ENCODE measurements at regions not wholly inside any gene's neighbourhood (a gene's known extent, or its start where the extent isn't known, plus 50 kb on each side); places are given as distances from the start of the nearest gene placed in this dataset.

DNA sequence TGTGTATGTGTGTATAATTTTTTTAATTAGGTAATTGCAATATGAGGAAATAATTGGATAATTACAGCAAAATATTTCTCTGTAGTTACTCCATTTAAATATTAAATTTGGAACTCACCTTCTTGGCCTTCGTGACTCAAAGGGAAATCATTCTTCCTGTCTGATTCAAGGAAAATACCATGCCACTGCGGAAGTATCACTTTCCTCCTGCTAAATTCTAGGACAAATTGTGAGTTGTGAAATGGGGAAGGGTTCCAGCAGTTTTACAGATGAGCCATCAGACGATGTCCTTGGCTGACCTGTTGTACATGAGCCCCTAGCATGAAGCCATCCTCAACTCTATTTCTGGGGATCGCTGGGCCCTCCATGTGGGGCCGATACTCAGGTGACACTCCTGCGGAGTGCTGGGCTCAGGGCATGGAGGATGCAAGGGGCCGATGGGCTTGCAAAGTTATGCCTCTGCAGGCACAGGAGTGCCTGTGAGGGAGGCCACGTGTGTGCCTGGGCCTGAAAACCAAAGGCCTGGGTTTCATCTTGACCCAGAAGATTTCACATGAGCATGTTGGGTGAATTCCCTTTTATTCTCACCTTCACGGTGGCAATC is 179.6 kb upstream of the TCERG1L start:
- no peak for DNase-seq

DNA sequence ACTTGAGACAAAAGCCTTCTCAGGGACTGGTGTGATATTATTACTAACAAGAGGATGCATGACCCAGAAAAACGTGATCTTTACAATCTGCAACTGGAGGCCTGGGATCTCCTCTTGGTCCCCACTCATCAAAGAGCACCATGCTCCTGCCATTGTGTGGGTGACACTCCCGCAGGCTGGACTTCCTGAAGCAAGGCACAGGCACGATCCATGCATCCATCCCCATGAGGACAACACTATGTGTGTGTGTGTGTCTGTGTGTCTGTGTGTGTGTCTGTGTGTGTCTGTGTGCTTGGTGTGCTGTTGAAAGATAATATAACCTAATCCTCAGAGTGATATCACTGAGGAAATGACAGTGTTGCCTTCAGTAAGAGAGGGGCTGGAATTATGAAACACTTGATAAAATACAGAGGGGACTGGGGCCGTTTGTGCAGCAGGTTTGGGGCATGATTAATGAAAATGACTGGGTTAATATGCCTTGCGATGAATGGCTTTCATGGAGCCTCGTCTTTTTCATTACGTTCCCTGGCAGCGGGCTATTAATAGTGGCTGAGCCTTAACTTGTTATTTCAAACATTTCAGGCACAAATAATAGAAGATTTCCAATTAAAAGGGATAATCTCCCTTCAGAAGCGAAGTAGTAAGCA is 180.8 kb upstream of the TCERG1L start:
- no peak for DNase-seq

DNA sequence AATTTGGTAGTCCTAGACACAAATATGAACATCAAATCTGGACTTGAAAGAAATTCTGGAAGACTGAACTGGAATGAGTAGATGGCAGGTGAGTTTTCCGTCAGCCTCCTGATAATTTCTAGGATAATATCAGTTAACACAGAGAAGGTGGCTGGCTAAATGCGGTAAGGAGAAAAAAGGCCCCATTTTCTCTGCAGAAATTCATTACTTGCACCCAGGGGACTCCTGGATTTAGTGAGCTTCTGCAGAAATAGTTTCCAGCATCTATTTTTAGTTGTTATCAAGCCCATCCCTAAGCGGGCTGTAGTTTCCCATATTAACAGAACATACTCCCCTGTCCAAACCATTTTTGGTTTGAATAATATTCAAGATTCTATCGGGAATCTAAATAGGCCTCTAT is 181.9 kb upstream of the TCERG1L start:
- no peak for DNase-seq

DNA sequence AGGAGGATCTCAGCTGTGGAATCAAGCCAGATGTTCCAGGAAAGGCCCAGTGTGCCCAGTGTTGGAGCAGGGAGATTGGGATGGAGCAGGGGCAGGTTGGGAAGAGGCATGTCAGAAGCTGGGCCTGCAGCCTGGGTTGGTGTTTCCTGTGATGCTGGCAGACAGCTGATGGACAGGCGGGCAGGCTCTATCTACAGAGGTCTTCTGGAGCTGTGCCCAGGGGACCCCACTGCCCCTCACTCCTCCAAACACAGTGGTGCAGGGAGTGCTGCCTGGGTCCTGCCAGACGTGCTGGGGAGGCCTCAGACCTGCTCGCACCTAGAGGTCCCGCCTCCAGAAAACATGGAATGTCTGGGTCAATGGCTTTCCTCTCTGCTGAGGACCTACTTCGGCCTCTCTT is 182.9 kb upstream of the TCERG1L start:
- DNase-seq: no peak

DNA sequence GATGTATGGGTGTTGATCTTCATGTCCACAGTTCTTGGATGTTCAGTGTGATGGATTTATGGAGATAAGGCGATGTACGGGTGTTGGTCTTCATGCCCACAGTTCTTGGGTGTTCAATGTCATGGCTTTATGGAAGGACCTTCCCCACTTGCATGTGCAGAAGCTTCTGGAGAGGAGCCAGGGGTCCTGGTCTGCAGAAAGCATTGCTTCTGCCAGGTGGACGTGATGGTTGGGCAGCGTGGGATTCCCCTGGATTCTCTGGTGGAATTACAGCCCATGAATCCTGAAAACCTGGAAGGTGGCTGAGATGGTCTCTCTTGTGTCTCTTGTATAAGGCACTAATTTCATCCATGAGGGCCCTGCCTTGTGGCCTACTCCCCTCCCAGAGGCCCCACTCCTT is 183.7 kb upstream of the TCERG1L start:
- DNase-seq: no peak

DNA sequence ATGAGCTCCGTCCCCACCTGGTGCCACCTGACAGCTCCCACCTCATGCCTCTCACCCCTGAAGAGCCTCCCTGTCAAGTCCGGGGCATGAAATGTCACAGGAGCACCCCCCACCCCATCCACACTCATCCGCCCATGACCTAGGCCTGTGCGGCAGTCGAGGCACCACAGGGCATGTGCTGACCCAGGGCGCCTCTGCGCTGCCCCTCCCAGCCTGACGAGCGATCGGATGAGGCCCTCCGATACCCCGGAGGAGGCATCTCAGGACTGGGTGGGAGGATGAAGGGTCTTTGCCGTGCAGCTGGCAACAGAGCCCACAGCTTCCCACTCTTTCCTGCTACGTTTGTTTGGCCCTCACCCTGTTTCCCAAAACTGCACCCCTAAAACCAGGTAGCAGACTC is 184.4 kb upstream of the TCERG1L start:
- no peak for DNase-seq

DNA sequence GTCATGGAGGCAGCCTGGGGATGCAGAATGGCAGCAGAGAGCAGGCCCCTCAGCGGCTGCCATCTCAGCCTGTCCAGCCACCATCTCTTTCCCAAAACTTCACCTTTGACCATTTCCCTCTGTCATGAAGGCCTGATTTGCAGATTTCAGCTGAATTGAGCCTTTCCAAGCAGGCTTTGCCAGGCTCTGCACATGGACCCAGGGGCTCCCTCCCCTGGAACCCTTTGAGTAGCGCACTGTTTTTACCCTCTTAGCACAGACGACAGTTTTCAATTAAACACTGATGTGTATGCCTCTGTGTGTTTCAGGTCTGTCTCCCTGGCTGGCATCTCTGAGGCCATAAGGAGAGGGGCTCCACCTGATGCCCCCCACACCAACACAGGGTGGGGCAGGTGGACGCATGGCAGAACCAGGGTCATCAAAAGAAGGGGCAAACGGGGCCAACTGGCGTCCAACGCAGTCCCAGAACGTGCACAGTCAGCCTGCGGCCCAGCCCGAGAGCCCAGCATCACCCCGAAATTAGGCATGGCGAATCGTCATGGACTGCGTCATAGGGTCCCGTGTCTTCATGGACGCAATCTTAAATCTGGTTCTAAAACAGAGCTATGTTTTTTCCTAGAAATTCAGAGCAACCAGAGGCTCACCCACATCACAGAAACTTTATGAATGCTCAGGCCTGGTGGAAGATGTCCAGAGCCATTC is 185.0 kb upstream of the TCERG1L start:
- no peak for DNase-seq

DNA sequence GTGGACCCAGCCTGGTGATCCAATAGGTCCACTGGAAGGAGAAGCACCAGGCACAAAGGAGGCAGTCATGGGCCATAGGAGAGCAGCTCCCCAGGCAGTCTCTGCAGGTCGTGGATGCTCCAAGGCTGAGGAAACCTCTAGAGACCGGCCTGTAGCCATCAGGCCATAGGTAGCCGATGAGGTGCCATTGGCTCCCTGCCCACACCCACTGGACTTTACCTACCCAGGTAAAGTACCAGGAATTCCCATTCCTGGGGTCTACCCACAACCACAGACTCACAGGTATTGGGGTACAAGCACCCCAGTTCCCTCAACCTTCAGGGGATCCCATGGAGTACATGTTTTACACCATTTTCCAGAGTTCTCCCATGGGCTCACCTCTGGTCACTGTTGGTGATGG is 188.0 kb upstream of the TCERG1L start:
- DNase-seq: no peak

DNA sequence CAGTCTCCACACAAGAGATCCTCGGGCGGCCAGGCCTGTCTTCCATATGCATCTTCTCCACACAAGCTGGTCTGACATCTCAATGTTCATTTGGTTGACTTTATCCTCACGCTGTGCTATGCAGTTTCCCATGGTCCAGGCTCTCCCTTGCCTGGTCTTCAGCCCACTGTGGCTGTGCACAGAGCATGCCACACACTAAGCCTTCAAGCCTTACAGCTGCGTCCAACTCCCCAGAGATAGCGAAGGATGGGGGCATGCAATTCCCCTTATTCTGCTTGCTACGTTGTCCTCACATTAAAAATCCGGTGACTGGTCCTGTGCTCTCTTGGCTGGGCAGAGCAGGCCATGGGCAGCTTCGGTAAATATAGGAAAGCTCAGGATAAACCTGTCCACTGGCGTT is 188.7 kb upstream of the TCERG1L start:
- no peak for DNase-seq

DNA sequence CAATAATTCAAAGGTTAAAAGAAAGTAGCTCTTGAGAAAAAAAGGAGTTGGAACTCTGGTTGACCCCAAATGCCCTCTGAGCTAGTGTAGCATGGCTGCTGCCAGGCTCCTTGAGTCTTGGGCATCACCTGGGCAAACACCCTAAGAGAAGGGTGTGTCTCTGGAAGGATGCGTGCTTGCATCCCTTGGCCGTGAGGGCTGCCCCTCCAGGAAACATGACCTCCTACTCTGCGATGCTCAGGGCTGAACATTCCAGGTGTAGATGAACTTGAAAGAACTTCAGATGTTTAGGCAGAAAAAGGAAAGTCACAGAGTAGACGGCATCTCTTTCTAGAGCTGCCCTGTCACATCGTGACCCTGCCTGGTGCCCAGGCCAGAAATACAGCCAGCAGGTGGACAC is 189.4 kb upstream of the TCERG1L start:
- DNase-seq: no peak

DNA sequence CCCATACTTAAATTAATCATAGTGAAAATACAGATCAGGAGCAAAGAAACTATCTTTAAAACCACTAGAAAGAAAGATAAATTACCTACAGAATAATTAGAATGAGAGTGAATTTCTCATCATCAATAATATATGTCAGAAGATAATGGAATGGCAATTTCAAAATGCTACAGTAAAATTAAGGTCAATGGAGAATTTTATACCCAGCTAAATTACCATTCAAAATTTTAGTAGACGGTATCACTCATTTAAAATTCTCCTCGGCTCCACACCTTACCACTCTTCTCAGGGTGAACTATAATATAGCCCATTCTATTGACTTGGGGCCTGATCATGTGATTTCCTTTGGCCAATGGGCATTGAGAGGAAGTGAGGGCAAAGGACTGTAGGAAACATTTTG is 192.5 kb upstream of the TCERG1L start:
- DNase-seq: no peak

DNA sequence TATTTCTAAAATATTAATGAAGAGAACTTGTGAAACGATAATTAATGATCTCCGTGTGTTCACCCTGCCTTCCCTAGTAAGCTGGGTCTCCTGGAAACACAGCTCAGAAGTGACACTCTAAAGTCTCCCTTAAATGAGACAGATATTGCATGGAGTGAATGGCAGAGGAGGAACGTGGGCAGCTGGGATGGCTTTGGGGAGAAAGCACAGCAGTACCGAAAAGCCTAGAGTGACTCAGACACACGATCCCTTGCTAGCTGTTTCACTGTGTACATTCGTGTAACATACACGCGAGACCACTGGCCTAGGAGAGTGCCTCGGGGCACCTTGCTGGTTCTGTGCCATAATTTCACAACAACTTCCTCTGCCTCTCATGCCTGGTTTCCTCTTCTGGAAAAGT is 199.9 kb upstream of the TCERG1L start:
- DNase-seq: no peak

DNA sequence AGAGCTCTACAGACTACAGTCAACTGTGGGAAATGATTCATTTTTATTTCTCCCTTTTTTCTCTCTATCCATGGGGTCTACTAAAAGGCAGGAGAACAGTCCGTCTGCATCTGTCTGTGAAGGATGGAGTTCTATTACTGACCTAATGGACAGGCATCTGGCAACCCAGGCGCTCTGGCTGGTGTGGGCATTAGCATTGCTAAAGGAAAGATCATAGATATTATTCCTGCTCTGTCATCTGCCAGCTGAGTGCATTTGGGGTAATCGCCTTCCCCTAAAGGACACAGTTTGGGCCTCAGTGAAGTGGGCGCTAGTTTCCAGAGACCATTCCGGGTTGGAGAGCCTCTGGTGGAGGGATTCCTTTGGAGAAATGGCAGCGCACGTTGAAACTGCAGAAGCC is 201.3 kb upstream of the TCERG1L start:
- no peak for DNase-seq

DNA sequence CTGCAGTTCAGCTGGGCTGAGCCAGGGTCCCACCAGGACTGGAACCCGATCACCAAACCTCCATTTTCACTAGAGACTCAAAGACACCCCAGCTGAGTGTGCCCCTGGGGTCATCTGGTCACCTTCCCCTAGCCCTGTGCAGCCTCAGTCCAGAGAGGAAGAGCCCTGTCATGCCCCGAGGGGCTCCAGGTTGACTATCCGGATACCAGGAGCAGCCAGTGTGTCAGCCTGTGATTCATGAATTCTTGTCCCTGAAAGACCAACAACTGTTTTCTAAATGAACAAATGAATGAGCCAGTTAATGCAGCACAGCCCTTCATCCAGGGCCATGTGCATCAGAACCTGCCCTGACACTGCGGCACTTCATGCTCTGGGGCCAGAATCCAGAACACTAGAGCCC is 201.9 kb upstream of the TCERG1L start:
- no peak for DNase-seq

DNA sequence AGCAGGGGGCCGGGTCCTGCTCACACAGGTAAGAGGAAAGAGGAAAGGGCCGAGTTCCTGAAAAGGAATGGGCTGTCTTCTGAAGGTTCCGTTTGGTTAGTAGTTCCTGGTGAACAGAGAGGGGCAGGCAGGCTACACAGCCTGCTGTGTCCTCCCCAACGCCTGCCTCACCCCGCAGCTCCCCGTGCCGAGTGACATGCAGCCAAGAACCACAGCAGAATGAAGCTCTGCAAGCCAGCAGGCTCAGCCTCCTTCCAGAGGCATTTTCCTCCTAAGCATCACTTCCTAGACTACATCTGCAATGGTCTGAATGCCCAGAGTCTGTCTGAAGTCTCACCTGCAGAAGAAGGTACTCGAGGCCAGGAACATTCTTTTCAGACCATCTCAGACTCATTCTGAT is 202.4 kb upstream of the TCERG1L start:
- DNase-seq: no peak

DNA sequence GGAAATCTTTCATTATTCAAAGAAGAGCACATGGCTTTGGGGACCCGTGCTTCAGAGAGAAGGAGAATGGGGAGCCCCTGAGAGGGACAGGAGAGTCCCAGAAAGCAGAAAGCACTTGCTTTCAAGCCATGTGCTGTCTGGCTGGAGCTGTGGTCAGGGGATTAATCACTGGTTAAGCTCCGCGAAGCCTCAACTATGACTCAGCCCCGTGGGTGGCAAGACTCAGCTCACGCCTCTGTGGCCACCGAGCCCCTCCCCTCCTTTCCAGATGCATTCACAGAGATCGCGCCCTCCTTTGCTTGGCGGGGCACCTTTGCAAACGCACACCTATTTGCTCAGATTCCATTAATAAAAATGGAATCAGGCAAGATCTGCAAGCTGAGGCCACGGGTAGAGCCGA is 202.9 kb upstream of the TCERG1L start:
- peak; percentile 11 for DNase-seq

DNA sequence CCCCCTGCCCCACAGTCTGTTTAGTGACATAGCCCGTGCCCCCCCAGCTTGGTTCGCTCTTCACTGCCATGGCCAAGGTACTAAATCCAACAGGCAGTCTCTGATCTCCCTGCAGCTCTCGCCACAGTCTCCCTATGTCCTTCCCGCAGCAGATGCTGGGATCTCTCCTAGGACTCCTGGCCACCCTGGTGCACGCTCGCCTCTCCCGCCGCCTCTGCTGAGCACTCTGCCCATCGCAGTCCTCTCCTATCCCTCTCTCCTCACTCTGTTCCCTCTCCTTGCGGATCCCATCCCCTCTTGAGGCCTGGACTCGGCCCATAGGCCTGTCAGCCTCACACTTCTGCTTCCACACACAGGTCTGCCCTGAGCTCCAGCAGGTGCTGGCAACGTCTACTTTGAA is 204.8 kb upstream of the TCERG1L start:
- DNase-seq: no peak

DNA sequence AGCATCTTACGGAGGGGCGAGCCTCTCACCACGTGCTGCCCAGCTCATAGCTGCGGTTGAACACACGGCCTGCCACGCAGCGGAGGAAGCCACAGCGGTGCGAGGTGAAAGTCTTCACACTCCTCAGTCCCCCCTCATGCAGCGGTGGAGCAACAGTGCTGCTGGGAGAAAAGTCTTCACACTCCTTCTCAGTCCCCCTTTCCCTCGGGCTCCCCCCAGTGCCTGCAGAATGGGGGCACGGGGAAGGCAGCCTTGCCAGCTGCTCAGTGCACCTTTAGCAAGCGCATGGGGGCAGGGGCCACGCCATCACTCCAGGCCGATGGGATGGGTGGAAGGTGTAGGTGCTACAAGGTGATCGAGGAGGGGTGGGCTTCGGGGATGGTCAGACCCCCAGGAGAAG is 206.3 kb upstream of the TCERG1L start:
- no peak for DNase-seq

DNA sequence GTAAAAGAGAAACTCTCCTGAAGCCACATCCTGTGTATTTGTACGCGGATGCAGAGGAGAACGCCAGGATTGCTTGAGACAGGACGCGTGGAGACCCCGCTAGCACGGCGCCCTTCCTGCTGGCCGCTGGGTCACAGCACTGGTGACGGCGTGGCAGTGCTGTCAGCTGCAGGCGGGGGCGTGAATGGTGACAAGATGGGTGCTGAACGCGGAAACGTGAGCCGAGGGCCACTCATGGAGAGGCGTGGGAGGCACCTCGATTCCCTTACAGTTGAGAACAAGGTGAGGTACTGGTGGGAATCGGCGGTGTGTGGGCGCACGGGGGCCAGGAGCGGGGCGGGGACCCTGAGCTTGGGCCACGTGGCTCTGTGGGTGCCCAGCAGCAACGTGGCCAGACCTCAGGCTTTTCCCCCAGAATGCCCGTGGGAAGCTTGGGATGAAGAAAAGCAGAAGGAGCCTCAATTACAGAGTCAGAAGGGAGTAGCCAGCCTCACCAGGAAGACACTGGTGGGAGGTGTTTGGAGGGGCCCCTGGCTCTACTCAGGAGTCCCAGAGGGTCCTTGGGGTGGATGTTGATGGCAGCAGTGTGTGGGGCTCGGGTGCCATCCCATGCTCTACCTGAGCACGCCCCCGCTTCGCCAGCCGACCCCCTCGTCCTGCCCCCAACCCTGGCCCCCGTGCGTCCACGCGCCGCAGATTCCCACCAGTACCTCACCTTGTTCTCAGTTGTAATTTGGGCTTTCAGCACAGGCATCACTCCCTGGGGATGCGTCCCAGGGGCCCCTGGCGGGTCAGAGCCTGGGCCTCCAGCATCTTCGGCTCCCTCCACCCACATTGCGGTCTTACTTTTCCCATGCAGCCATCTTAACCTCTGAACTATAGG is 208.4 kb upstream of the TCERG1L start:
- DNase-seq: no peak

DNA sequence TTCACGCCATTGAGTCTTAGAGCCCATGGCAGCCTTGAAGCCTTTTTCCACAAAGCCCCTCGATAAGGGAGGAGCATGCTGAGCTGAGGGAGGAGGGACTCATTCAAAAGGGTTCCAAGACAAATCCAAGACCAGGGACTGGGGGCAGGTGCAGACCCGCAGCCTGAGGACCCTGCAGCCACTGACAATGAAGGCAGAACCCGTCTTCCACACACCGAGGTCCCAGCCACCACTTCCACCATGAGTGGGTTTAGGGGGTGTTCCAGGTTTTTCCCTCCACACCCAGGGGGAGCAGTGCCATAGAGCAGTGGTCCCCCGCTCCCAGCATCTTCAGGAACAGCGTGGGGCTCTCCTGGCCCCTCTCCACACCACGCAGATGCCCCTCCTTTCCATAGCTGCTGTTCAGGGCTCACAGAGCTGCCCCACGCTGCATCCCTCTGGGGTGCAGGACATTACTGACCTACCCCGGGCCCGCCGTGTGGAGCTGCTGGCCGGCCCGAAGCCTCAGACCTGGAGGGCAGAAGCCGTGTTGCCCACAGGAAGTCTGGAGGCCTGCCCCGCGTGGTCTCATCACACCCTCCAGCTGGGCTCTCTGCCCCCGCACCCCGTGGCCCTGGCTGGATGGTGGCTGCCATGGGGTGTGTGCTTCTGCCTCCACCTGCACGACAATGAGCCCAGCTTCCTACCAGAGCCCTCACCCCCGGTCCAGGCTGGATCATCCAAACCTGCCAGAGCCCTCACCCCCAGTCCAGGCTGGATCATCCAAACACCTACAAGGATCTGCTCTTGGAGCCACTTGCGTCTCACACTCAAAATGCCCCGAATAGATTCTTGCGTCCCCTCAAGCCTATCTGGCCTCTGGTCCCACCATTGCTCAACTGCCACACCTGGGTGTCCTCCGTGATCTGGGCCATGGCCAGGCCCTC is 220.0 kb upstream of the TCERG1L start:
- no peak for DNase-seq

DNA sequence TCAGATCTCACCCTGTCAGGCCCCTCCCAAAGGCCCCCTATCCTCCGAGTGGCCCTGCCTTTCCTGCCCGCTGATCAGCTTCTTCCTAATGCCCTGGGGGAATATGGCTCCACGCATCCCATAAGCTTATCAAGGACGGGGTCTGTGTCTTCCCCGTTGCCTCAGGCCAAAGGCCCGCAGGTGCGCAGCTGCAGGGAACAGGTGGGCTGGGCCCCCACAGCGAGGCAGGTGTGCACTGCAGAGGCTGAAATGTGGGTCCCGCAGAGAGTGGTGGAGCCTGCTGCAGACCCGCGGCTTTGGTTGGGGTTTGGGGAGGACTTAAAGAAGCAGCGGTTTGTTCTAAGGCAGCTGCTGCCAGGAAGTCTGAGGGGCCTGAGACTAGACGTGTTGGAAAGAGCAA is 220.8 kb upstream of the TCERG1L start:
- no peak for DNase-seq

DNA sequence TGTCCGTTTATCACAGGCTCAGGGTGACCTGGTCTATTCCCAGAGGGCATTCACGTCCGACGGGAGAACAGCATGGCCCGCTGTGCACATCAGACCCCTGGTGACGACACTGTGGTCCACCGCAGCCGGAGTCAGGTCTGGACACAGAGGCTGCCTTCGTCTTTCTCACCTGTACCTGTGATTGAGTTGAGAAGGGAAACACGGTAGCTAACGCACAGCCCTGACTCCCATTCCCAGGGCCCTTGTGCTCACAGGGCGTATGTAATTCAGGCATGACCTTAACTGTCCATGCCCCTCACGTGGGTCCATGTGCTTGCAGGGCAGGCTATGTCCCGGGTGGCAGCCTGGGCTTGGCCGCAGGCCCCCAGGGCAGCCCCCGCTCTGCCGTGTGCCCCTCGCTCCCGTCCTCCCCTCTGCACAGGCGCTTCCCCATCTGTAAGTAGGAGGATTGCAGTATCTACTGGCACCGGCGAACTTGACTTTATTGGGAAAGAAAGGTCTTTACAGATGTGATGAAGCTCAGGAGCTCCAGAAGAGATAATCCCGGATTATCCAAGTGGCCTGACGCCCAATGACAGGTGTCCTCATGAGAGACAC is 221.3 kb upstream of the TCERG1L start:
- no peak for DNase-seq
